GM12878 (cell line): ENCODE measurements at regions not wholly inside any gene's neighbourhood (a gene's known extent, or its start where the extent isn't known, plus 50 kb on each side); places are given as distances from the start of the nearest gene placed in this dataset.
A peak's percentile ranks its signal among the peaks of the same experiment; 100 is the strongest.

Source experiments
- ATAC-seq: fragments of 200-7000 bp; cut with Tn5 transposase; 3 replicates; pipeline ENCODE4 v1.9.1; 2020; ENCODE audit warnings: mild to moderate bottlenecking, moderate library complexity
- BruUV-seq: library from RNA; stranded (reverse); fragments of 400-500 nt; replicated peaks from 2 replicates; lab custom pipeline; 2021; lab: Mats Ljungman, UMichigan
- CTCF ChIA-PET: fragments of 300-600 bp; sonication (Branson Sonifier 250); formaldehyde crosslinking; extraction: SDS; loops from one replicate; lab custom pipeline; 2021; ENCODE audit warnings: inconsistent platforms; lab: Yijun Ruan, JAX
- POLR2A ChIA-PET: fragments of 350-600 bp; formaldehyde crosslinking; extraction: SDS; loops from one replicate; lab custom pipeline; 2021; ENCODE audit warnings: inconsistent platforms; lab: Charles Lee
- RAD21 ChIA-PET: fragments of 300-600 bp; sonication (Branson Sonifier 250); formaldehyde crosslinking; loops from one replicate; lab custom pipeline; 2023; ENCODE audit warnings: antibody characterized with exemption; ENCODE audit not compliant: unreplicated experiment; lab: Charles Lee
- SMC1A ChIA-PET: fragments of 300-600 bp; sonication (Branson Sonifier 250); formaldehyde crosslinking; loops from one replicate; lab custom pipeline; 2023; ENCODE audit not compliant: unreplicated experiment, uncharacterized antibody; lab: Charles Lee
- DNase-seq: peaks from one replicate; pipeline ENCODE4 v3.0.0-alpha.2; 2011; ENCODE audit warnings: low read depth, low spot score
- FAIRE-seq: peaks from 3 replicates; lab custom pipeline; 2011; peaks lifted over from hg19 to GRCh38; lab: Jason Lieb, UNC
- H2AFZ ChIP-seq: 2 replicates; pipeline ENCODE4 v1.6.0; 2011; ENCODE audit warnings: low read depth, low read length, control low read depth; ENCODE audit not compliant: control insufficient read depth
- H3K27ac ChIP-seq: 2 replicates; pipeline ENCODE4 v1.5.1; 2011; ENCODE audit warnings: control low read depth; ENCODE audit not compliant: control insufficient read depth, insufficient read depth
- H3K27me3 ChIP-seq, 2 experiments: replicated peaks in 1 of 2; 2 replicates each; pipeline versions ENCODE4 v1.6.0 to v1.6.1; 2011; ENCODE audit warnings: low read length in 1 of 2; ENCODE audit not compliant: control insufficient read depth in 2 of 2, insufficient read depth in 2 of 2
- H3K36me3 ChIP-seq, 2 experiments: 2 replicates each; pipeline ENCODE4 v1.5.1; 2011; ENCODE audit warnings: low read length in 1 of 2; ENCODE audit not compliant: control insufficient read depth in 2 of 2, insufficient read depth in 2 of 2
- H3K4me1 ChIP-seq: 2 replicates; pipeline ENCODE4 v1.6.1; 2011; ENCODE audit warnings: mild to moderate bottlenecking, low read length, moderate library complexity, mixed read lengths; ENCODE audit not compliant: control insufficient read depth, insufficient read depth
- H3K4me2 ChIP-seq: 2 replicates; pipeline ENCODE4 v1.6.0; 2011; ENCODE audit warnings: control low read depth; ENCODE audit not compliant: control insufficient read depth, insufficient read depth
- H3K4me3 ChIP-seq: fragments of 200-600 bp; sonication (generic); 2 replicates; pipeline ENCODE4 v1.5.1; 2016
- H3K79me2 ChIP-seq: 2 replicates; pipeline ENCODE4 v1.6.0; 2011; ENCODE audit warnings: low read length; ENCODE audit not compliant: control insufficient read depth, insufficient read depth
- H3K9ac ChIP-seq: 2 replicates; pipeline ENCODE4 v1.8.0; 2011; ENCODE audit warnings: low read length, control low read depth, mixed read lengths; ENCODE audit not compliant: control insufficient read depth, insufficient read depth
- H3K9me3 ChIP-seq: replicated peaks from 3 replicates; pipeline ENCODE4 v1.5.1; 2011; ENCODE audit warnings: mild to moderate bottlenecking, low read length; ENCODE audit not compliant: control insufficient read depth, insufficient read depth
- H4K20me1 ChIP-seq: 2 replicates; pipeline ENCODE4 v1.6.0; 2011; ENCODE audit not compliant: control insufficient read depth, insufficient read depth
- ATF7 ChIP-seq: fragments of 450-650 bp; IDR thresholded peaks from 2 replicates; pipeline ENCODE4 v1.6.1; 2016; ENCODE audit warnings: low read depth, mild to moderate bottlenecking
- CHD2 ChIP-seq: IDR thresholded peaks from 2 replicates; pipeline ENCODE4 v1.6.1; 2011; ENCODE audit warnings: low read depth, low read length, improper control_type of control experiment, borderline replicate concordance
- CREM ChIP-seq: IDR thresholded peaks from 2 replicates; pipeline ENCODE4 v1.6.1; 2014; ENCODE audit warnings: antibody characterized with exemption, low read depth
- HDAC6 ChIP-seq: fragments of 200-600 bp; sonication (generic); IDR thresholded peaks from one replicate; pipeline ENCODE4 v1.8.0; 2017; ENCODE audit warnings: antibody characterized with exemption; ENCODE audit not compliant: unreplicated experiment
- JUND ChIP-seq: IDR thresholded peaks from 2 replicates; pipeline ENCODE4 v1.6.1; 2012; ENCODE audit warnings: low read depth, mild to moderate bottlenecking, low read length, improper control_type of control experiment, moderate library complexity
- MLLT1 ChIP-seq: fragments of 450-650 bp; IDR thresholded peaks from 2 replicates; pipeline ENCODE4 v1.6.1; 2016; ENCODE audit warnings: mild to moderate bottlenecking
- MYB ChIP-seq: fragments of 150-350 bp; IDR thresholded peaks from 2 replicates; pipeline ENCODE4 v1.6.1; 2014; ENCODE audit warnings: mild to moderate bottlenecking, low read depth, low read length, borderline replicate concordance
- MYC ChIP-seq: IDR thresholded peaks from 2 replicates; pipeline ENCODE4 v1.6.1; 2011; ENCODE audit warnings: mild to moderate bottlenecking, low read length, moderate library complexity, inconsistent platforms; ENCODE audit not compliant: insufficient read depth, insufficient replicate concordance, insufficient read length, severe bottlenecking
- NRF1 ChIP-seq: conservative IDR thresholded peaks from 2 replicates; pipeline ENCODE4 v1.6.1; 2011; ENCODE audit warnings: mild to moderate bottlenecking, low read depth, low read length, improper control_type of control experiment
- PML ChIP-seq: IDR thresholded peaks from 2 replicates; pipeline ENCODE4 v1.6.1; 2012; ENCODE audit warnings: low read length, inconsistent platforms
- SMAD1 ChIP-seq: fragments of 450-650 bp; IDR thresholded peaks from 2 replicates; pipeline ENCODE4 v1.6.1; 2018; ENCODE audit warnings: mild to moderate bottlenecking, low read depth; ENCODE audit not compliant: partially characterized antibody
- SUPT20H ChIP-seq: IDR thresholded peaks from 2 replicates; pipeline ENCODE4 v1.6.1; 2011; ENCODE audit warnings: low read depth, mild to moderate bottlenecking, low read length, moderate library complexity, borderline replicate concordance; ENCODE audit not compliant: control insufficient read depth
- TAF1 ChIP-seq: IDR thresholded peaks from 2 replicates; pipeline ENCODE4 v1.6.1; 2011; ENCODE audit warnings: mild to moderate bottlenecking, low read depth, low read length, borderline replicate concordance
- USF2 ChIP-seq: IDR thresholded peaks from 2 replicates; pipeline ENCODE4 v1.6.1; 2011; ENCODE audit warnings: low read depth, low read length, improper control_type of control experiment, borderline replicate concordance
- ZBTB40 ChIP-seq: fragments of 450-650 bp; IDR thresholded peaks from 2 replicates; pipeline ENCODE4 v1.6.1; 2016; ENCODE audit warnings: mild to moderate bottlenecking, moderate library complexity, borderline replicate concordance
- WGBS: methylation state at CpG from one replicate; pipeline ENCODE4 v1.1.6; 2016; ENCODE audit warnings: low lambda C conversion rate; ENCODE audit not compliant: insufficient replicate concordance, insufficient coverage; ENCODE audit errors: missing lambda C conversion rate; 5-methylcytosine and 5-hydroxymethylcytosine counted together
- in situ Hi-C: fragments of 300-500 bp; cut with MboI; formaldehyde crosslinking; loops from 9 replicates; pipeline ENCODE4 v1.14.3; 2018; ENCODE audit warnings: mixed read lengths
- intact Hi-C: fragments of 100-400 bp; cut with micrococcal nuclease; formaldehyde crosslinking; loops from one replicate; pipeline ENCODE4 v1.14.2; 2022; ENCODE audit not compliant: unreplicated experiment

GRCh38 chr5:109469896-109470662 is 60.3 kb upstream of the PJA2 start:
- no peak overlapping the region for H3K9ac ChIP-seq
- intact Hi-C loops (loop anchor here (2.0 to 10.0 kb wide), 4 partner anchors 545 to 1015 kb away; no protein-coding TSS in a partner anchor), in situ Hi-C loops (loop anchor here (25.0 kb wide), 1 partner anchor 833 kb away; no protein-coding TSS in a partner anchor)
- no TSS peak for BruUV-seq
- DNase-seq (no peak), ATAC-seq (peak; percentile 26; the same call in 2 of the 3 replicates), FAIRE-seq (no peak)
- H3K36me3 ChIP-seq: no peaks in the 10 kb centered on the region
- no peak overlapping the region for H3K27ac ChIP-seq
- ChIA-PET RAD21 (interaction anchor here (1.0 to 1.2 kb wide), 3 partner anchors 8 to 828 kb away, joined by 3 to 4 read pairs (median 3); no protein-coding TSS in a partner anchor), POLR2A (interaction anchor here (0.6 kb wide), 1 partner anchor 835 kb away, joined by 4 read pairs; no protein-coding TSS in a partner anchor), CTCF (interaction anchor here (0.8 to 2.2 kb wide), 13 partner anchors 9 to 946 kb away, joined by 3 to 7 read pairs (median 3); no protein-coding TSS in a partner anchor), SMC1A (interaction anchor here (0.7 to 1.5 kb wide), 3 partner anchors 168 to 551 kb away, joined by 3 to 6 read pairs (median 4); no protein-coding TSS in a partner anchor)
- H3K9me3 ChIP-seq: no peaks in the 10 kb centered on the region
- no peaks in the 10 kb centered on the region for H3K79me2 ChIP-seq
- H4K20me1 ChIP-seq: no peaks in the 10 kb centered on the region
- H3K4me2 ChIP-seq: no peak overlapping the region
- TF ChIP-seq SUPT20H (no peak), NRF1 (no peak), TAF1 (no peak), CREM (no peak), SMAD1 (no peak), MLLT1 (no peak), MYB (no peak), PML (no peak), HDAC6 (no peak), USF2 (no peak), ATF7 (no peak), CHD2 (no peak), ZBTB40 (no peak), MYC (no peak), JUND (no peak)
- WGBS: 71% methylated on average over 1 of the region's 1 CpG
- H2AFZ ChIP-seq: no peak overlapping the region
- H3K4me3 ChIP-seq: no peak overlapping the region
- peaks cover 7% of the 10 kb centered on the region for H3K4me1 ChIP-seq
- 0 out of 4 replicates have a peak, but pooled peaks cover 0 to 2% of the 10 kb centered on the region in 2 experiments for H3K27me3 ChIP-seq
